Liver (tissue), 7 donors: ENCODE measurements at regions not wholly inside any gene's neighbourhood (a gene's known extent, or its start where the extent isn't known, plus 50 kb on each side); places are given as distances from the start of the nearest gene placed in this dataset.

ENCODE experiments used
- DNase-seq: peaks from one replicate; pipeline ENCODE4 v3.0.0-alpha.2; 2017; ENCODE audit warnings: low spot score
- H3K27ac ChIP-seq, 2 donors: one replicate each; pipeline ENCODE4 v1.7.0; 2013; ENCODE audit warnings: inconsistent platforms in 2 of 2, low read length in 2 of 2, control low read depth in 1 of 2, low read depth in 1 of 2, mild to moderate bottlenecking in 1 of 2
- H3K27me3 ChIP-seq, 4 donors: one replicate each; pipeline versions ENCODE4 v1.6.1 to v1.7.0; 2013; ENCODE audit warnings: low read length in 3 of 4, inconsistent platforms in 1 of 4, mild to moderate bottlenecking in 1 of 4, moderate library complexity in 1 of 4; ENCODE audit not compliant: control insufficient read depth in 4 of 4, insufficient read depth in 4 of 4
- H3K36me3 ChIP-seq, 4 donors: one replicate each; pipeline versions ENCODE4 v1.6.1 to v1.7.0; 2013; ENCODE audit warnings: low read length in 3 of 4, mild to moderate bottlenecking in 3 of 4, low read depth in 1 of 4, moderate library complexity in 1 of 4; ENCODE audit not compliant: control insufficient read depth in 4 of 4, insufficient read depth in 3 of 4
- H3K4me1 ChIP-seq, 4 donors: one replicate each; pipeline versions ENCODE4 v1.6.1 to v1.7.0; 2013; ENCODE audit warnings: low read length in 3 of 4, mild to moderate bottlenecking in 3 of 4, moderate library complexity in 1 of 4; ENCODE audit not compliant: control insufficient read depth in 4 of 4, insufficient read depth in 4 of 4
- H3K4me3 ChIP-seq, 3 donors: one replicate each; pipeline versions ENCODE4 v1.6.1 to v1.7.0; 2013; ENCODE audit warnings: low read length in 3 of 3, control low read depth in 1 of 3, low read depth in 1 of 3, mild to moderate bottlenecking in 1 of 3
- H3K9ac ChIP-seq, 2 donors: one replicate each; pipeline ENCODE4 v1.7.0; 2013; ENCODE audit warnings: low read length in 2 of 2, mild to moderate bottlenecking in 2 of 2, moderate library complexity in 2 of 2, control low read depth in 1 of 2, low read depth in 1 of 2
- H3K9me3 ChIP-seq, 4 donors: one replicate each; pipeline versions ENCODE4 v1.6.1 to v1.7.0; 2013; ENCODE audit warnings: low read length in 3 of 4; ENCODE audit not compliant: control insufficient read depth in 4 of 4
- ATF3 ChIP-seq: IDR thresholded peaks from 2 replicates; pipeline ENCODE4 v1.6.1; 2016; ENCODE audit warnings: antibody characterized with exemption
- FOXA1 ChIP-seq: IDR thresholded peaks from 2 replicates; pipeline ENCODE4 v1.6.1; 2016; ENCODE audit warnings: antibody characterized with exemption
- GABPA ChIP-seq, 2 donors: IDR thresholded peaks in 1 of 2; conservative IDR thresholded peaks in 1 of 2; 2 replicates each; pipeline ENCODE4 v1.6.1; 2016; ENCODE audit warnings: antibody characterized with exemption in 2 of 2, mild to moderate bottlenecking in 1 of 2, moderate library complexity in 1 of 2
- HNF4G ChIP-seq: IDR thresholded peaks from 2 replicates; pipeline ENCODE4 v1.6.1; 2016; ENCODE audit warnings: antibody characterized with exemption
- JUND ChIP-seq, 2 donors: IDR thresholded peaks; 2 replicates each; pipeline ENCODE4 v1.6.1; 2016; ENCODE audit warnings: antibody characterized with exemption in 2 of 2
- MAX ChIP-seq: IDR thresholded peaks from 2 replicates; pipeline ENCODE4 v1.6.1; 2016; ENCODE audit warnings: antibody characterized with exemption
- NR2F2 ChIP-seq: IDR thresholded peaks from 2 replicates; pipeline ENCODE4 v1.6.1; 2016; ENCODE audit warnings: antibody characterized with exemption
- RAD21 ChIP-seq, 2 donors: IDR thresholded peaks; 2 replicates each; pipeline ENCODE4 v1.6.1; 2016; ENCODE audit warnings: antibody characterized with exemption in 2 of 2, mild to moderate bottlenecking in 2 of 2
- REST ChIP-seq: IDR thresholded peaks from 2 replicates; pipeline ENCODE4 v1.6.1; 2016; ENCODE audit warnings: antibody characterized with exemption, mild to moderate bottlenecking
- TAF1 ChIP-seq: conservative IDR thresholded peaks from 2 replicates; pipeline ENCODE4 v1.6.1; 2016; ENCODE audit warnings: antibody characterized with exemption, mild to moderate bottlenecking
- WGBS: extraction: QIAGEN DNeasy Blood & Tissue Kit; methylation state at CpG from one replicate; pipeline ENCODE4 v1.1.7; 2013; 5-methylcytosine and 5-hydroxymethylcytosine counted together
- donor health status: healthy.
- donor health status: healthy.
- donor health status: healthy.
- donor health status: healthy.

- Histone ChIP-seq H3K9ac (no peak overlapping the region), H3K27ac (no peak overlapping the region)
Observed at GRCh38 chr10:30183055-30183402, 123.6 kb upstream of the JCAD start.

GRCh38 chr10:30182191-30183054 lies 123.0 kb upstream of the JCAD start:
- H3K4me3 ChIP-seq, result no peak overlapping the region
- H3K4me1 ChIP-seq, result peaks cover 0 to 15% (median 10%) of the 10 kb centered on the region in 4 donors
- H3K9ac ChIP-seq, result no peak overlapping the region
- 75% methylated on average over 25 of the region's 25 CpGs for WGBS
- H3K27ac ChIP-seq, result no peak overlapping the region
- H3K27me3 ChIP-seq, result no peaks in the 10 kb centered on the region
- no peak for DNase-seq
- H3K36me3 ChIP-seq, result no peaks in the 10 kb centered on the region
- H3K9me3 ChIP-seq, result no peaks in the 10 kb centered on the region
- TF ChIP-seq GABPA (IDR thresholded peaks at IDR 0.05 in 1 of 2, conservative IDR thresholded peaks at IDR 0.05 in 1 of 2) (no peak), REST (no peak), FOXA1 (no peak), NR2F2 (no peak)

More at GRCh38 chr10:30183055-30183402, 123.6 kb upstream of the JCAD start:
- H3K27me3 ChIP-seq, result no peaks in the 10 kb centered on the region
- H3K4me1 ChIP-seq, result peaks cover 0 to 15% (median 11%) of the 10 kb centered on the region in 4 donors
- WGBS, result 72% methylated on average over 9 of the region's 9 CpGs
- H3K36me3 ChIP-seq, result no peaks in the 10 kb centered on the region
- H3K9me3 ChIP-seq, result no peaks in the 10 kb centered on the region
- TF ChIP-seq MAX (no peak), RAD21 (IDR thresholded peaks at IDR 0.05) (no peak), HNF4G (no peak)
- no peak overlapping the region for H3K4me3 ChIP-seq
- no peak for DNase-seq

DNA sequence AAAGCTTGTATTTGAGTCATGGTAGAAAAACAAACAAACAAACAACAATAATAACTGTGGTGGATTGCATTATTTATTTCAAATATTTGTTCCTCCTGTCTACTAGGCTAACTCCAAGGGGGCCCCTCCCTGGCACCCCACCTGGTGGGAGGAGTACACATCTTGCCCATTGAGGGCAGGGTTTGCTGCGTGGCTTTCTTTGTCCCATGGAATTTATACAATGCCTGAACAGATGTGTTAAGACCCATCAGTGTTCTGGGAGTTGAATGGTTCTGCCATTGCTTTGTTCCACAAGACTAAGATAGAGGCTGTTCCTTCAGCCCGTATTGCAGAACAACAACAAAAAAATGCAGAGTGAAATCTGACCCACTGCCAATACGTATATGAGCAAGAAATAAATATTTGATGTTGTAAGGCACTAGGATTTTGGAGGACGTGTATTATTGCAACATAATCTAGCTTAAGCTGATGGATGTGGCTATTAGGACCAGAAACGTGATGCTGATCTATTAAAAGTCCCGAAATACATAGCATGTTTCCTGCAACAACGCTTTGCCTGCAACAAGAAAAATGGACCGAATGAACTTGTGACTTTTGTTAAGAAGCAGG lies 119.1 kb upstream of the JCAD start:
- DNase-seq, result no peak
- Histone ChIP-seq H3K4me3 (no peak overlapping the region), H3K9ac (no peak overlapping the region), H3K36me3 (no peaks in the 10 kb centered on the region), H3K4me1 (no peaks in the 10 kb centered on the region), H3K27ac (no peak overlapping the region), H3K27me3 (no peaks in the 10 kb centered on the region), H3K9me3 (no peaks in the 10 kb centered on the region)
- no peak for TF ChIP-seq JUND (IDR thresholded peaks at IDR 0.05)
- no peak for TF ChIP-seq TAF1
- no peak for TF ChIP-seq REST
- TF ChIP-seq ATF3, result no peak
- 51% methylated on average over 8 of the region's 8 CpGs for WGBS
